Neural progenitor cell (in vitro differentiated cells): ENCODE measurements at regions not wholly inside any gene's neighbourhood (a gene's known extent, or its start where the extent isn't known, plus 50 kb on each side); places are given as distances from the start of the nearest gene placed in this dataset.

Source experiments
- DNase-seq: peaks from one replicate; pipeline ENCODE4 v3.0.0-alpha.2; 2016; ENCODE audit warnings: low spot score
- H2AFZ ChIP-seq: fragments of 200-600 bp; sonication (generic); replicated peaks from 2 replicates; pipeline ENCODE4 v1.6.1; 2016; ENCODE audit warnings: antibody characterized with exemption
- H3F3A ChIP-seq: fragments of 200-600 bp; sonication (generic); 2 replicates; pipeline ENCODE4 v1.6.1; 2016; ENCODE audit warnings: antibody characterized with exemption, low read depth
- H3K27ac ChIP-seq: fragments of 200-600 bp; sonication (generic); 2 replicates; pipeline ENCODE4 v1.5.1; 2016; ENCODE audit warnings: mild to moderate bottlenecking
- H3K27me3 ChIP-seq: fragments of 200-600 bp; sonication (generic); 2 replicates; pipeline ENCODE4 v1.6.1; 2016; ENCODE audit warnings: mild to moderate bottlenecking, moderate library complexity
- H3K36me3 ChIP-seq: fragments of 200-600 bp; sonication (generic); 2 replicates; pipeline ENCODE4 v1.5.1; 2016
- H3K4me1 ChIP-seq: fragments of 200-600 bp; sonication (generic); 2 replicates; pipeline ENCODE4 v1.6.1; 2016; ENCODE audit warnings: mixed run types
- H3K4me2 ChIP-seq: fragments of 200-600 bp; sonication (generic); 2 replicates; pipeline ENCODE4 v1.6.1; 2016
- H3K4me3 ChIP-seq: fragments of 200-600 bp; sonication (generic); 2 replicates; pipeline ENCODE4 v1.5.1; 2016
- H3K79me2 ChIP-seq: fragments of 200-600 bp; sonication (generic); 2 replicates; pipeline ENCODE4 v1.6.1; 2016; ENCODE audit warnings: low read depth
- H3K9ac ChIP-seq: fragments of 200-600 bp; sonication (generic); 2 replicates; pipeline ENCODE4 v1.6.1; 2016
- H3K9me3 ChIP-seq: fragments of 200-600 bp; sonication (generic); 2 replicates; pipeline ENCODE4 v1.5.1; 2016; ENCODE audit warnings: low read depth
- H4K20me1 ChIP-seq: fragments of 200-600 bp; sonication (generic); 2 replicates; pipeline ENCODE4 v1.6.1; 2016; ENCODE audit warnings: low read depth
- H3K27ac Mint-ChIP-seq: 3 replicates; pipeline ENCODE4 v1.8.0; 2021; ENCODE audit warnings: mixed read lengths
- H3K27me3 Mint-ChIP-seq: 2 replicates; pipeline ENCODE4 v1.8.0; 2022; ENCODE audit warnings: low read depth, mild to moderate bottlenecking, inconsistent platforms, moderate library complexity, mixed read lengths; ENCODE audit not compliant: insufficient read depth
- H3K36me3 Mint-ChIP-seq: 3 replicates; pipeline ENCODE4 v1.8.0; 2021; ENCODE audit warnings: mixed read lengths
- H3K4me1 Mint-ChIP-seq: 3 replicates; pipeline ENCODE4 v1.8.0; 2021; ENCODE audit warnings: mixed read lengths
- H3K4me3 Mint-ChIP-seq: 3 replicates; pipeline ENCODE4 v1.8.0; 2021; ENCODE audit warnings: mild to moderate bottlenecking, moderate library complexity, mixed read lengths
- H3K9me3 Mint-ChIP-seq: 3 replicates; pipeline ENCODE4 v1.8.0; 2020; ENCODE audit warnings: mixed read lengths
- EZH2 ChIP-seq: fragments of 200-600 bp; sonication (generic); IDR thresholded peaks from 2 replicates; pipeline ENCODE4 v1.6.1; 2017; ENCODE audit warnings: antibody characterized with exemption, mild to moderate bottlenecking, moderate library complexity
- EZH2phosphoT487 ChIP-seq: fragments of 200-600 bp; sonication (generic); IDR thresholded peaks from 2 replicates; pipeline ENCODE4 v1.6.1; 2017; ENCODE audit warnings: antibody characterized with exemption
- TF ChIP-seq, protein P1 (sequence below): fragments of 200-600 bp; sonication (generic); IDR thresholded peaks from 2 replicates; pipeline ENCODE4 v1.5.1; 2017; ENCODE audit warnings: antibody characterized with exemption, mild to moderate bottlenecking

DNA sequence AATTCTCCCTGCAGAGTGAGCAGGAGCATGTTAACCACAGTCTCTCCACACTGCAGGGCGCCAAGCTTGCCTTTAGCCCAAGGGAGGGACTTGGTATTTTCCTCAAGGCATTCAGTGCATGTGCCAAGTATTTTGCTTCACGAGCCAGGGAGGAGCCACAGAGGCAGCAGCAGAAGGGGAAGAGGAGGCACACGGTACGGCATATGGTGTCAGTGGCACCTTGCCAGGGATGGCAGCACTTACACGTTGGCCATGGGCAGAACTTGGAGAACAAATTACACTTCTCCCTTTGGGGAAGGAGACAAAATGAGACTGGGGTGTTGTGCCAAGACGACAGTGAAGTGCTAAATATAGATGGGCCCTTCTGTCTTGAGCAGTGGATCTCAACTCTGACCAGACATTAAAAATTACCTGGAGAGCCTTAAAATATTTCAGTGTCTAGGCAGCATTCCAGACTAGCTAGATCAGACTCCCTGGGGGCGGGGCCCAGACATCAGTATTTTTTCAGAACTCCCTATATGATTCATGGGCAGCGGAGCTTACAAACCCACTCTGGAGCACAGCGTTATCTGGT, 155.8 kb downstream of the DRD1 start:
- Histone ChIP-seq H3K4me1 (no peaks in the 10 kb centered on the region), H3K4me3 (no peak overlapping the region), H2AFZ (no peak overlapping the region), H3K27ac (no peak overlapping the region), H3F3A (no peaks in the 10 kb centered on the region), H3K9ac (no peak overlapping the region), H3K9me3 (no peaks in the 10 kb centered on the region), H3K36me3 (no peaks in the 10 kb centered on the region), H3K27me3 (no peaks in the 10 kb centered on the region), H3K4me2 (no peak overlapping the region), H4K20me1 (no peaks in the 10 kb centered on the region), H3K79me2 (no peaks in the 10 kb centered on the region)
- TF ChIP-seq EZH2phosphoT487 (no peak), EZH2 (no peak)
- TF ChIP-seq, protein P1, sequence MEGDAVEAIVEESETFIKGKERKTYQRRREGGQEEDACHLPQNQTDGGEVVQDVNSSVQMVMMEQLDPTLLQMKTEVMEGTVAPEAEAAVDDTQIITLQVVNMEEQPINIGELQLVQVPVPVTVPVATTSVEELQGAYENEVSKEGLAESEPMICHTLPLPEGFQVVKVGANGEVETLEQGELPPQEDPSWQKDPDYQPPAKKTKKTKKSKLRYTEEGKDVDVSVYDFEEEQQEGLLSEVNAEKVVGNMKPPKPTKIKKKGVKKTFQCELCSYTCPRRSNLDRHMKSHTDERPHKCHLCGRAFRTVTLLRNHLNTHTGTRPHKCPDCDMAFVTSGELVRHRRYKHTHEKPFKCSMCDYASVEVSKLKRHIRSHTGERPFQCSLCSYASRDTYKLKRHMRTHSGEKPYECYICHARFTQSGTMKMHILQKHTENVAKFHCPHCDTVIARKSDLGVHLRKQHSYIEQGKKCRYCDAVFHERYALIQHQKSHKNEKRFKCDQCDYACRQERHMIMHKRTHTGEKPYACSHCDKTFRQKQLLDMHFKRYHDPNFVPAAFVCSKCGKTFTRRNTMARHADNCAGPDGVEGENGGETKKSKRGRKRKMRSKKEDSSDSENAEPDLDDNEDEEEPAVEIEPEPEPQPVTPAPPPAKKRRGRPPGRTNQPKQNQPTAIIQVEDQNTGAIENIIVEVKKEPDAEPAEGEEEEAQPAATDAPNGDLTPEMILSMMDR: no peak
- Mint-ChIP-seq H3K4me1 (peaks cover 2% of the 10 kb centered on the region), H3K9me3 (peaks cover 2% of the 10 kb centered on the region), H3K4me3 (no peak overlapping the region), H3K27ac (no peak overlapping the region), H3K36me3 (no peaks in the 10 kb centered on the region), H3K27me3 (peaks cover 2% of the 10 kb centered on the region)
- DNase-seq: no peak

DNA sequence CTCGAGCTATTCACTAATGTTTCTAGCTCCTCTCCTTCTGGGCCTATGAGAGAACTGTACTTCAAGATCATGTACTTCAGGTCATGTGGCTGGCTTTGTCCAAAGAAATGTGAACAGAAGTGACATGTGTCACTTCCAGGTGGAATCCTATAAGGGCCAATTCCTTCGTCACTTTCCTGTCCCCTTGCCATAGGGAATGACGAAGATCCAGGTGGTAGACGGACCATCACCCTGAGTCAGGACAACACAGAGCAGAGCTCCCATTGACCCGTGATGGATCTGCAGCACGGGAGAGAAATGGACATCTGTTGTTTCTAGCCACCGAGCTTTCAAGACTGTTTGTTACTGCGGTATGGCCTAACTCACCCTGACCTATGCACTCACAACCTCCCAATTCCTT, 157.0 kb downstream of the DRD1 start:
- H3K36me3 ChIP-seq: no peaks in the 10 kb centered on the region

DNA sequence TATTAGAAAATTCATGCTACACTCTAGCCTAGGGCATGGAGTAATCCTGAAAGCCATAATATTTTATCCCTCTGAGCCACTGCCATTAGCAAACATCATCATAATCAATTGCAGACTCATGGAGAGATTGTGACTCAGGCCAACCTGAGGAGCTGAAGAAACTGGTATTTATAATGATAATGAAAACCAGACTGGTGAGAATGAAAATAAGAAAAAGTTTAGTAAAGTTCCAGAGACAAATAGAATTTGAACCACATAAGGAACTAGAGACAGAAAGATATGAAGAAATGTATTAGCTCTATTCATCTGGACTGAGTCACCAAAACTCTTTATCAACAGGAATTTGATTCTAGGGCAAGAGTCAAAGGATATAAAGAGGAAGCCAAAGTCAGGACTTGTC, 158.7 kb downstream of the DRD1 start:
- Histone ChIP-seq H3K4me2 (no peak overlapping the region), H3K9ac (no peak overlapping the region), H3K27ac (no peak overlapping the region), H3K4me3 (no peak overlapping the region), H3F3A (no peaks in the 10 kb centered on the region), H2AFZ (no peak overlapping the region), H3K36me3 (no peaks in the 10 kb centered on the region), H3K79me2 (no peaks in the 10 kb centered on the region), H4K20me1 (no peaks in the 10 kb centered on the region), H3K27me3 (no peaks in the 10 kb centered on the region), H3K4me1 (no peaks in the 10 kb centered on the region), H3K9me3 (no peaks in the 10 kb centered on the region)
- H3K27ac Mint-ChIP-seq: no peak overlapping the region
- peaks cover 2% of the 10 kb centered on the region for H3K4me1 Mint-ChIP-seq
- H3K4me3 Mint-ChIP-seq: no peak overlapping the region
- no peak for TF ChIP-seq EZH2
- TF ChIP-seq, protein P1: no peak
- TF ChIP-seq EZH2phosphoT487: no peak
- no peak for DNase-seq
- no peaks in the 10 kb centered on the region for H3K36me3 Mint-ChIP-seq
- H3K9me3 Mint-ChIP-seq: peaks cover 2% of the 10 kb centered on the region
- H3K27me3 Mint-ChIP-seq: no peaks in the 10 kb centered on the region

More for the DNA sequence above, 157.0 kb downstream of the DRD1 start:
- Histone ChIP-seq H3K27ac (no peak overlapping the region), H3K4me1 (no peaks in the 10 kb centered on the region), H3F3A (no peaks in the 10 kb centered on the region), H3K9me3 (no peaks in the 10 kb centered on the region), H4K20me1 (no peaks in the 10 kb centered on the region), H3K4me3 (no peak overlapping the region), H3K9ac (no peak overlapping the region), H2AFZ (no peak overlapping the region), H3K79me2 (no peaks in the 10 kb centered on the region), H3K27me3 (no peaks in the 10 kb centered on the region), H3K4me2 (no peak overlapping the region)
- no peak for TF ChIP-seq EZH2
- TF ChIP-seq, protein P1: no peak
- no peak for TF ChIP-seq EZH2phosphoT487
- no peak overlapping the region for H3K4me3 Mint-ChIP-seq
- no peaks in the 10 kb centered on the region for H3K36me3 Mint-ChIP-seq
- peaks cover 2% of the 10 kb centered on the region for H3K27me3 Mint-ChIP-seq
- H3K4me1 Mint-ChIP-seq: peaks cover 2% of the 10 kb centered on the region
- no peak overlapping the region for H3K27ac Mint-ChIP-seq
- no peak for DNase-seq
- H3K9me3 Mint-ChIP-seq: peaks cover 2% of the 10 kb centered on the region
